B cell (primary cell): ENCODE measurements at regions not wholly inside any gene's neighbourhood (a gene's known extent, or its start where the extent isn't known, plus 50 kb on each side); places are given as distances from the start of the nearest gene placed in this dataset.

ENCODE experiments used
- ATAC-seq: fragments of 200-7000 bp; cut with Tn5 transposase; one replicate; pipeline ENCODE4 v1.10.0; 2021; ENCODE audit warnings: low read depth, mild to moderate bottlenecking, moderate number of reproducible peaks, moderate library complexity
- CTCF ChIA-PET: fragments of 350-600 bp; sonication (Branson Sonifier 250); formaldehyde crosslinking; loops from one replicate; lab custom pipeline; 2021; ENCODE audit warnings: antibody characterized with exemption, inconsistent platforms; lab: Charles Lee
- POLR2A ChIA-PET: fragments of 350-600 bp; sonication (Branson Sonifier 250); formaldehyde crosslinking; loops from one replicate; lab custom pipeline; 2021; ENCODE audit warnings: antibody characterized with exemption; lab: Charles Lee
- DNase-seq: peaks from one replicate; pipeline ENCODE4 v3.0.0; 2013
- H2AFZ ChIP-seq: 2 replicates; pipeline ENCODE4 v1.6.1; 2012; ENCODE audit warnings: mild to moderate bottlenecking, low read depth, low read length; ENCODE audit not compliant: insufficient read depth, poor library complexity, severe bottlenecking
- H3K27ac ChIP-seq, 2 donors: 1 replicate in 1 of 2; 2 replicates in 1 of 2; pipeline ENCODE4 v1.5.1; 2012 to 2013; ENCODE audit warnings: low read length in 2 of 2, mild to moderate bottlenecking in 2 of 2, moderate library complexity in 1 of 2
- H3K27me3 ChIP-seq, 4 experiments: fragments of 200-600 bp in 1 of 4; sonication (generic) in 1 of 4; replicated peaks in 1 of 4; 1 replicate in 2 of 4; 2 replicates in 2 of 4; pipeline versions ENCODE4 v1.6.1 to v1.7.0; 2013 to 2016; ENCODE audit warnings: low read length in 3 of 4, mild to moderate bottlenecking in 2 of 4, mixed read lengths in 1 of 4, moderate library complexity in 1 of 4; ENCODE audit not compliant: insufficient read depth in 4 of 4, control insufficient read depth in 3 of 4; ENCODE audit errors: control extremely low read depth in 1 of 4
- H3K36me3 ChIP-seq, 2 experiments: replicated peaks in 1 of 2; 1 replicate in 1 of 2; 2 replicates in 1 of 2; pipeline versions ENCODE4 v1.6.1 to v1.7.1; 2013; ENCODE audit warnings: low read length in 1 of 2; ENCODE audit not compliant: insufficient read depth in 2 of 2, control insufficient read depth in 1 of 2; ENCODE audit errors: control extremely low read depth in 1 of 2, extremely low read depth in 1 of 2
- H3K4me1 ChIP-seq, 2 donors: fragments of 200-600 bp in 1 of 2; sonication (generic) in 1 of 2; 1 replicate in 1 of 2; 2 replicates in 1 of 2; pipeline versions ENCODE4 v1.5.1 to v1.6.1; 2013 to 2017; ENCODE audit warnings: low read length in 2 of 2; ENCODE audit not compliant: control insufficient read depth in 2 of 2, insufficient read depth in 2 of 2
- H3K4me2 ChIP-seq: replicated peaks from 2 replicates; pipeline ENCODE3; 2012; ENCODE audit warnings: mild to moderate bottlenecking, low read depth, low read length; ENCODE audit not compliant: poor library complexity, severe bottlenecking
- H3K4me3 ChIP-seq, 5 experiments: fragments of 200-600 bp in 1 of 5; sonication (generic) in 1 of 5; 1 replicate in 3 of 5; 2 replicates in 2 of 5; pipeline versions ENCODE4 v1.5.1 to v1.7.0; 2011 to 2016; ENCODE audit warnings: low read length in 4 of 5, mild to moderate bottlenecking in 4 of 5, low read depth in 2 of 5, control low read depth in 1 of 5, moderate library complexity in 1 of 5; ENCODE audit not compliant: insufficient read depth in 1 of 5; ENCODE audit errors: control extremely low read depth in 1 of 5, extremely low read depth in 1 of 5
- H3K79me2 ChIP-seq: fragments of 200-600 bp; sonication (generic); one replicate; pipeline ENCODE4 v1.6.0; 2016; ENCODE audit warnings: low read length; ENCODE audit not compliant: control insufficient read depth, insufficient read depth
- H3K9ac ChIP-seq: fragments of 200-600 bp; sonication (generic); 2 replicates; pipeline ENCODE4 v1.6.1; 2017; ENCODE audit warnings: mild to moderate bottlenecking, low read length, moderate library complexity
- H3K9me3 ChIP-seq, 3 donors: one replicate each; pipeline versions ENCODE4 v1.6.1 to v1.7.1; 2013; ENCODE audit warnings: low read length in 2 of 3; ENCODE audit not compliant: control insufficient read depth in 2 of 3, insufficient read depth in 1 of 3; ENCODE audit errors: control extremely low read depth in 1 of 3
- H4K20me1 ChIP-seq: 2 replicates; pipeline ENCODE4 v1.6.0; 2012; ENCODE audit warnings: mild to moderate bottlenecking, low read length; ENCODE audit not compliant: insufficient read depth, control insufficient read depth, poor library complexity, severe bottlenecking
- H3K27ac Mint-ChIP-seq: one replicate; pipeline ENCODE4 v1.8.0; 2021; ENCODE audit warnings: mixed read lengths
- H3K27me3 Mint-ChIP-seq: one replicate; pipeline ENCODE4 v1.8.0; 2021; ENCODE audit warnings: mixed read lengths
- H3K4me1 Mint-ChIP-seq: one replicate; pipeline ENCODE4 v1.8.0; 2021; ENCODE audit warnings: mixed read lengths
- H3K4me3 Mint-ChIP-seq: one replicate; pipeline ENCODE4 v1.8.0; 2021; ENCODE audit warnings: mixed read lengths
- H3K9me3 Mint-ChIP-seq: one replicate; pipeline ENCODE4 v1.8.0; 2022; ENCODE audit warnings: mixed read lengths; ENCODE audit not compliant: insufficient read depth
- EZH2 ChIP-seq: IDR thresholded peaks from 2 replicates; pipeline ENCODE4 v1.6.1; 2012; ENCODE audit warnings: borderline replicate concordance, low read depth, mild to moderate bottlenecking, moderate library complexity, low read length; ENCODE audit not compliant: insufficient read depth, poor library complexity, severe bottlenecking
- WGBS: methylation state at CpG from one replicate; pipeline ENCODE4 v1.1.5; 2013; ENCODE audit warnings: missing lambda C conversion rate; ENCODE audit not compliant: insufficient coverage; 5-methylcytosine and 5-hydroxymethylcytosine counted together
- intact Hi-C: fragments of 100-400 bp; cut with micrococcal nuclease; formaldehyde crosslinking; loops from one replicate; pipeline ENCODE4 v1.10.0; 2022
- TF ChIP-seq, protein P1 (sequence below): fragments of 200-600 bp; IDR thresholded peaks from one replicate; pipeline ENCODE4 v1.8.0; 2022; ENCODE audit warnings: antibody characterized with exemption, mild to moderate bottlenecking

DNA sequence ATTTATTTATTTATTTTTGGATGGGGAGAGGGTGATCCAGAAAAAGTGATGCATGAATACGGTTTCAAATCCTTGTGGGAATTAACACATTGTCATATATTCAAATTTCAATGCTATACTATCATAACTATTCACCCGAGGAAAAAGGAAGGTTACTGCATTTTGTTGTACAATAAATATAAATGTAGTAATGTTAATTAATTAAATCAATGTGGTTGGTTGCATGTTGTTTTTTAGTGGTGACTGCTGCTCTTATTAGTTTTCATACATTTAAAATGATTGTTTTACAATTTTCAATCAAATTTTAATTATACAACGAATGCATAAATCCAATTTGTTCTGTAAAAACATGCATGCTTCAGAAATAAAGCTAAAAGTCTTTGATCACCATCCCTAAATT lies 180.5 kb downstream of the ZFP64 start:
- no peak overlapping the region for H3K27ac Mint-ChIP-seq
- Histone ChIP-seq H4K20me1 (no peaks in the 10 kb centered on the region), H3K9ac (no peak overlapping the region), H3K4me3 (no peak overlapping the region), H3K4me1 (no peaks in the 10 kb centered on the region), H3K36me3 (no peaks in the 10 kb centered on the region), H3K27me3 (no peaks in the 10 kb centered on the region), H3K27ac (no peak overlapping the region), H3K79me2 (no peaks in the 10 kb centered on the region), H3K9me3 (peaks cover 0 to 14% (median 9%) of the 10 kb centered on the region in 3 donors), H3K4me2 (no peak overlapping the region), H2AFZ (no peak overlapping the region)
- peaks cover 2% of the 10 kb centered on the region for H3K9me3 Mint-ChIP-seq
- H3K4me3 Mint-ChIP-seq: no peak overlapping the region
- WGBS: no CpG with 5 or more reads among the region's 3 CpGs
- intact Hi-C loops: no loop called here
- TF ChIP-seq, protein P1, sequence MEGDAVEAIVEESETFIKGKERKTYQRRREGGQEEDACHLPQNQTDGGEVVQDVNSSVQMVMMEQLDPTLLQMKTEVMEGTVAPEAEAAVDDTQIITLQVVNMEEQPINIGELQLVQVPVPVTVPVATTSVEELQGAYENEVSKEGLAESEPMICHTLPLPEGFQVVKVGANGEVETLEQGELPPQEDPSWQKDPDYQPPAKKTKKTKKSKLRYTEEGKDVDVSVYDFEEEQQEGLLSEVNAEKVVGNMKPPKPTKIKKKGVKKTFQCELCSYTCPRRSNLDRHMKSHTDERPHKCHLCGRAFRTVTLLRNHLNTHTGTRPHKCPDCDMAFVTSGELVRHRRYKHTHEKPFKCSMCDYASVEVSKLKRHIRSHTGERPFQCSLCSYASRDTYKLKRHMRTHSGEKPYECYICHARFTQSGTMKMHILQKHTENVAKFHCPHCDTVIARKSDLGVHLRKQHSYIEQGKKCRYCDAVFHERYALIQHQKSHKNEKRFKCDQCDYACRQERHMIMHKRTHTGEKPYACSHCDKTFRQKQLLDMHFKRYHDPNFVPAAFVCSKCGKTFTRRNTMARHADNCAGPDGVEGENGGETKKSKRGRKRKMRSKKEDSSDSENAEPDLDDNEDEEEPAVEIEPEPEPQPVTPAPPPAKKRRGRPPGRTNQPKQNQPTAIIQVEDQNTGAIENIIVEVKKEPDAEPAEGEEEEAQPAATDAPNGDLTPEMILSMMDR: no peak
- TF ChIP-seq EZH2: no peak
- DNase-seq: no peak
- ATAC-seq: no peak
- ChIA-PET POLR2A (no interaction called here), CTCF (no interaction called here)
- H3K4me1 Mint-ChIP-seq: no peaks in the 10 kb centered on the region
- peaks cover 3% of the 10 kb centered on the region for H3K27me3 Mint-ChIP-seq

DNA sequence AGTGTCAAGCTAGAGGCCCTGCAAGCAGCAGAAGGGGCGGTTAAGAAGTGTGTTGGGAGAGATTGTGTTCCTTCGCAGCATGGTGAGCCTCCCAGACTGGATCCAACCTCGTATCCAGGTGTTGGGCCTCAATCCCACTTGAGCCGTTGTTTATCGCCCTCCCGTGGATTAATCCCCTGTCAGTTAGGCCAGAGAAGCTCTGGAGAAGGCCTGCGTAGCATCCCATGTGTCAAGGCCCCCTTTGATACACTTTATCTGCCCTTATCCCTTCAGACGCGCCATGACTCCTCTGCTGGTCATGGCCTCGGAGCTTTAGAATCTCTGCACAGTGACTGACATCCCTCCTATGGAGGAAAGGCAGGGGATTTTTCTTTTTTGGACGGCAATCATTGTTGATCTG lies 181.0 kb downstream of the ZFP64 start:
- Histone ChIP-seq H3K4me1 (no peaks in the 10 kb centered on the region), H2AFZ (no peak overlapping the region), H3K9ac (no peak overlapping the region), H3K4me3 (no peak overlapping the region), H3K36me3 (no peaks in the 10 kb centered on the region), H3K79me2 (no peaks in the 10 kb centered on the region), H4K20me1 (no peaks in the 10 kb centered on the region), H3K27me3 (no peaks in the 10 kb centered on the region), H3K4me2 (no peak overlapping the region), H3K9me3 (peaks cover 0 to 14% (median 9%) of the 10 kb centered on the region in 3 donors), H3K27ac (no peak overlapping the region)
- Mint-ChIP-seq H3K4me3 (no peak overlapping the region), H3K9me3 (peaks cover 2% of the 10 kb centered on the region), H3K27ac (no peak overlapping the region), H3K4me1 (no peaks in the 10 kb centered on the region), H3K27me3 (peaks cover 3% of the 10 kb centered on the region)
- no peak for TF ChIP-seq EZH2
- TF ChIP-seq, protein P1: no peak
- intact Hi-C loops: no loop called here
- no peak for DNase-seq
- CTCF ChIA-PET: no interaction called here
- POLR2A ChIA-PET: no interaction called here
- WGBS: 85% methylated on average over 7 of the region's 11 CpGs
- no peak for ATAC-seq
